Gastrocnemius medialis (tissue), 4 donors: ENCODE measurements at regions not wholly inside any gene's neighbourhood (a gene's known extent, or its start where the extent isn't known, plus 50 kb on each side); places are given as distances from the start of the nearest gene placed in this dataset.

ENCODE experiments used
- ATAC-seq, 2 donors: fragments of 150-250 bp; one replicate each; pipeline ENCODE4 v1.9.1; 2016
- DNase-seq, 2 donors: peaks; one replicate each; pipeline ENCODE4 v3.0.0-alpha.2; 2019
- H3K27ac ChIP-seq, 4 donors: fragments of 200-600 bp; sonication (generic); 1 replicate in 1 of 4; 2 replicates in 3 of 4; pipeline ENCODE4 v1.5.1; 2016 to 2018; ENCODE audit warnings: mild to moderate bottlenecking in 2 of 4, moderate library complexity in 1 of 4
- H3K27me3 ChIP-seq, 3 donors: fragments of 200-600 bp; sonication (generic) in 2 of 3; 1 replicate in 1 of 3; 2 replicates in 2 of 3; pipeline versions ENCODE4 v1.5.1 to v1.6.0; 2016 to 2019; ENCODE audit warnings: mild to moderate bottlenecking in 1 of 3, moderate library complexity in 1 of 3
- H3K36me3 ChIP-seq, 2 donors: fragments of 200-600 bp; sonication (generic) in 1 of 2; one replicate each; pipeline ENCODE4 v1.5.1; 2017 to 2018
- H3K4me1 ChIP-seq, 2 donors: fragments of 200-600 bp; sonication (generic) in 1 of 2; one replicate each; pipeline ENCODE4 v1.5.1; 2016 to 2017; ENCODE audit warnings: mild to moderate bottlenecking in 2 of 2
- H3K4me3 ChIP-seq, 4 donors: fragments of 200-600 bp; sonication (generic) in 3 of 4; 1 replicate in 1 of 4; 2 replicates in 3 of 4; pipeline ENCODE4 v1.5.1; 2016 to 2019; ENCODE audit warnings: mild to moderate bottlenecking in 2 of 4
- H3K9me3 ChIP-seq, 3 donors: fragments of 200-600 bp; sonication (generic) in 2 of 3; 1 replicate in 1 of 3; 2 replicates in 2 of 3; pipeline ENCODE4 v1.5.1; 2016 to 2019
- CTCF ChIP-seq, 5 experiments: fragments of 450-650 bp in 3 of 5; fragments of 200-600 bp in 2 of 5; sonication (generic) in 2 of 5; IDR thresholded peaks in 4 of 5; conservative IDR thresholded peaks in 1 of 5; 1 replicate in 4 of 5; 2 replicates in 1 of 5; pipeline ENCODE4 v1.5.1; 2016 to 2019; ENCODE audit warnings: antibody characterized with exemption in 5 of 5, mild to moderate bottlenecking in 3 of 5, moderate library complexity in 3 of 5
- POLR2A ChIP-seq, 2 donors: fragments of 450-650 bp; IDR thresholded peaks; one replicate each; pipeline ENCODE4 v1.6.1; 2017; ENCODE audit warnings: antibody characterized with exemption in 2 of 2, mild to moderate bottlenecking in 2 of 2, moderate library complexity in 2 of 2
- in situ Hi-C, 4 donors: fragments of 200-750 bp; cut with MboI; loops; one replicate each; pipeline versions ENCODE4 v1.15.0 to v1.8.0; 2017; ENCODE audit warnings: low sequenced_read_pairs in 4 of 4
- intact Hi-C: fragments of 100-400 bp; cut with DNase I; formaldehyde crosslinking; loops from one replicate; pipeline ENCODE4 v1.15.1; 2023; ENCODE audit warnings: low total_unique reads

- Histone ChIP-seq H3K4me3 (no peak overlapping the region), H3K36me3 (no peaks in the 10 kb centered on the region), H3K27me3 (no peaks in the 10 kb centered on the region), H3K9me3 (no peaks in the 10 kb centered on the region), H3K4me1 (no peaks in the 10 kb centered on the region), H3K27ac (no peak overlapping the region)
- in situ Hi-C loops (no loop called here), intact Hi-C loops (no loop called here)
- DNase-seq (no peak), ATAC-seq (no peak)
- TF ChIP-seq CTCF (IDR thresholded peaks at IDR 0.05 in 4 of 5, conservative IDR thresholded peaks at IDR 0.05 in 1 of 5) (no peak), POLR2A (IDR thresholded peaks at IDR 0.05) (no peak)
Observed at GRCh38 chr4:60611762-60612496, 588.2 kb upstream of the ADGRL3 start.

- Histone ChIP-seq H3K36me3 (no peaks in the 10 kb centered on the region), H3K4me1 (no peaks in the 10 kb centered on the region), H3K27me3 (no peaks in the 10 kb centered on the region), H3K9me3 (no peaks in the 10 kb centered on the region), H3K4me3 (no peak overlapping the region), H3K27ac (no peak overlapping the region)
- in situ Hi-C loops, result no loop called here
- no peak for DNase-seq
- ATAC-seq, result no peak
- intact Hi-C loops, result no loop called here
- TF ChIP-seq CTCF (IDR thresholded peaks at IDR 0.05 in 4 of 5, conservative IDR thresholded peaks at IDR 0.05 in 1 of 5) (no peak), POLR2A (IDR thresholded peaks at IDR 0.05) (no peak)
Observed at GRCh38 chr4:60617731-60618130, 582.4 kb upstream of the ADGRL3 start.

GRCh38 chr4:60619531-60620305 lies 580.4 kb upstream of the ADGRL3 start:
- in situ Hi-C loops (no loop called here), intact Hi-C loops (no loop called here)
- Histone ChIP-seq H3K27ac (no peak overlapping the region), H3K4me1 (no peaks in the 10 kb centered on the region), H3K9me3 (no peaks in the 10 kb centered on the region), H3K4me3 (no peak overlapping the region), H3K27me3 (no peaks in the 10 kb centered on the region), H3K36me3 (no peaks in the 10 kb centered on the region)
- TF ChIP-seq POLR2A (IDR thresholded peaks at IDR 0.05), result no peak
- no peak for TF ChIP-seq CTCF (IDR thresholded peaks at IDR 0.05 in 4 of 5, conservative IDR thresholded peaks at IDR 0.05 in 1 of 5)
- DNase-seq (no peak), ATAC-seq (no peak)

GRCh38 chr4:60637976-60638375 lies 562.1 kb upstream of the ADGRL3 start:
- H3K36me3 ChIP-seq, result no peaks in the 10 kb centered on the region
- H3K27ac ChIP-seq, result no peak overlapping the region
- ATAC-seq (no peak), DNase-seq (no peak)
- H3K4me1 ChIP-seq, result no peaks in the 10 kb centered on the region
- H3K9me3 ChIP-seq, result no peaks in the 10 kb centered on the region
- no peaks in the 10 kb centered on the region for H3K27me3 ChIP-seq
- intact Hi-C loops (no loop called here), in situ Hi-C loops (no loop called here)
- no peak for TF ChIP-seq POLR2A (IDR thresholded peaks at IDR 0.05)
- no peak for TF ChIP-seq CTCF (IDR thresholded peaks at IDR 0.05 in 4 of 5, conservative IDR thresholded peaks at IDR 0.05 in 1 of 5)
- H3K4me3 ChIP-seq, result no peak overlapping the region
